H1 (cell line): ENCODE measurements at regions not wholly inside any gene's neighbourhood (a gene's known extent, or its start where the extent isn't known, plus 50 kb on each side); places are given as distances from the start of the nearest gene placed in this dataset.

ENCODE experiments used
- CTCF ChIA-PET: fragments of 300-600 bp; sonication (Branson Sonifier 250); formaldehyde crosslinking; loops from one replicate; lab custom pipeline; 2021; ENCODE audit not compliant: partially characterized antibody; lab: Charles Lee
- POLR2A ChIA-PET: fragments of 300-600 bp; sonication (Branson Sonifier 250); formaldehyde crosslinking; loops from one replicate; lab custom pipeline; 2021; ENCODE audit warnings: inconsistent platforms; ENCODE audit not compliant: partially characterized antibody; lab: Charles Lee
- DNase-seq, 2 experiments: peaks; one replicate each; pipeline versions ENCODE4 v3.0.0 to v3.0.0-alpha.2; 2010 to 2022; ENCODE audit warnings: low spot score in 2 of 2, low read depth in 1 of 2, mixed read lengths in 1 of 2
- FAIRE-seq: peaks from 2 replicates; lab custom pipeline; 2011; peaks lifted over from hg19 to GRCh38; lab: Jason Lieb, UNC
- H2AFZ ChIP-seq: 2 replicates; pipeline ENCODE4 v1.8.1; 2012; ENCODE audit warnings: low read length, inconsistent platforms
- H2AK5ac ChIP-seq: 2 replicates; pipeline ENCODE4 v1.6.1; 2013; ENCODE audit warnings: low read depth, low read length
- H2BK120ac ChIP-seq: replicated peaks from 2 replicates; pipeline ENCODE3; 2013; ENCODE audit warnings: low read depth, low read length, inconsistent platforms
- H2BK12ac ChIP-seq: 2 replicates; pipeline ENCODE4 v1.6.1; 2013; ENCODE audit warnings: low read depth, low read length
- H2BK15ac ChIP-seq: 2 replicates; pipeline ENCODE4 v1.6.1; 2013; ENCODE audit warnings: low read length
- H2BK20ac ChIP-seq: 2 replicates; pipeline ENCODE4 v1.6.1; 2013; ENCODE audit warnings: low read length
- H2BK5ac ChIP-seq: 2 replicates; pipeline ENCODE4 v1.6.1; 2013; ENCODE audit warnings: low read depth, low read length
- H3K14ac ChIP-seq: 2 replicates; pipeline ENCODE4 v1.6.1; 2013; ENCODE audit warnings: inconsistent platforms; ENCODE audit not compliant: insufficient read length
- H3K18ac ChIP-seq: 2 replicates; pipeline ENCODE4 v1.6.1; 2013; ENCODE audit warnings: low read length; ENCODE audit errors: extremely low read depth
- H3K23ac ChIP-seq: 2 replicates; pipeline ENCODE4 v1.6.1; 2013; ENCODE audit warnings: inconsistent platforms; ENCODE audit not compliant: insufficient read length
- H3K23me2 ChIP-seq: 2 replicates; pipeline ENCODE4 v1.6.1; 2013; ENCODE audit warnings: low read depth, low read length
- H3K27ac ChIP-seq: 2 replicates; pipeline ENCODE4 v1.6.1; 2011; ENCODE audit warnings: low read depth, low read length, inconsistent platforms
- H3K27me3 ChIP-seq, 4 experiments: replicated peaks in 1 of 4; 1 replicate in 1 of 4; 2 replicates in 3 of 4; pipeline versions ENCODE4 v1.6.1 to v1.8.1; 2011 to 2013; ENCODE audit warnings: low read length in 3 of 4, mild to moderate bottlenecking in 3 of 4, inconsistent platforms in 2 of 4, mixed read lengths in 2 of 4, moderate library complexity in 1 of 4; ENCODE audit not compliant: control insufficient read depth in 3 of 4, insufficient read depth in 3 of 4; ENCODE audit errors: extremely low read depth in 1 of 4
- H3K36me3 ChIP-seq, 4 experiments: 2 replicates each; pipeline versions ENCODE4 v1.6.1 to v1.8.1; 2011 to 2013; ENCODE audit warnings: mild to moderate bottlenecking in 4 of 4, low read length in 3 of 4, moderate library complexity in 2 of 4, control low read depth in 1 of 4, inconsistent platforms in 1 of 4; ENCODE audit not compliant: insufficient read depth in 4 of 4, control insufficient read depth in 2 of 4
- H3K4ac ChIP-seq: replicated peaks from 2 replicates; pipeline ENCODE3; 2013; ENCODE audit warnings: low read length, low read depth, mixed read lengths, inconsistent platforms; ENCODE audit not compliant: insufficient read length
- H3K4me1 ChIP-seq, 4 experiments: replicated peaks in 1 of 4; 1 replicate in 1 of 4; 2 replicates in 3 of 4; pipeline versions ENCODE4 v1.6.1 to v1.8.1; 2011 to 2013; ENCODE audit warnings: low read length in 3 of 4, inconsistent platforms in 2 of 4, mixed read lengths in 1 of 4; ENCODE audit not compliant: insufficient read depth in 4 of 4, control insufficient read depth in 3 of 4
- H3K4me2 ChIP-seq, 2 experiments: 2 replicates each; pipeline versions ENCODE4 v1.6.1 to v1.8.1; 2011 to 2013; ENCODE audit warnings: low read depth in 2 of 2, low read length in 2 of 2, control low read depth in 1 of 2, inconsistent platforms in 1 of 2, mild to moderate bottlenecking in 1 of 2; ENCODE audit not compliant: insufficient read depth in 1 of 2
- H3K4me3 ChIP-seq, 4 experiments: fragments of 200-600, 300-600 bp in 1 of 4; sonication (generic), shearing (Covaris generic), sonication (Bioruptor Twin) in 1 of 4; 2 replicates each; pipeline versions ENCODE4 v1.5.1 to v1.8.1; 2011 to 2016; ENCODE audit warnings: low read length in 4 of 4, low read depth in 3 of 4, control low read depth in 2 of 4, inconsistent platforms in 2 of 4, mild to moderate bottlenecking in 2 of 4, mixed read lengths in 1 of 4, moderate library complexity in 1 of 4; ENCODE audit not compliant: insufficient read depth in 2 of 4; ENCODE audit errors: extremely low read depth in 1 of 4
- H3K56ac ChIP-seq: replicated peaks from 2 replicates; pipeline ENCODE3; 2013; ENCODE audit warnings: low read depth, mild to moderate bottlenecking, mixed read lengths, low read length, inconsistent platforms; ENCODE audit not compliant: insufficient read length
- H3K79me1 ChIP-seq: 2 replicates; pipeline ENCODE4 v1.6.1; 2013; ENCODE audit warnings: low read depth, low read length, control low read depth
- H3K79me2 ChIP-seq, 2 experiments: 2 replicates each; pipeline versions ENCODE4 v1.6.1 to v1.8.1; 2012 to 2013; ENCODE audit warnings: low read length in 2 of 2, mild to moderate bottlenecking in 2 of 2, inconsistent platforms in 1 of 2; ENCODE audit not compliant: insufficient read depth in 2 of 2, control insufficient read depth in 1 of 2
- H3K9ac ChIP-seq, 4 experiments: replicated peaks in 1 of 4; 1 replicate in 1 of 4; 2 replicates in 3 of 4; pipeline versions ENCODE4 v1.6.1 to v1.8.1; 2011 to 2013; ENCODE audit warnings: low read depth in 3 of 4, low read length in 3 of 4, control low read depth in 2 of 4, mild to moderate bottlenecking in 2 of 4, moderate library complexity in 2 of 4, inconsistent platforms in 1 of 4; ENCODE audit errors: extremely low read depth in 1 of 4
- H3K9me3 ChIP-seq, 2 experiments: 2 replicates each; pipeline versions ENCODE4 v1.6.1 to v1.8.1; 2012 to 2013; ENCODE audit warnings: mild to moderate bottlenecking in 2 of 2, moderate library complexity in 2 of 2, control low read depth in 1 of 2, inconsistent platforms in 1 of 2, low read depth in 1 of 2, low read length in 1 of 2, mixed read lengths in 1 of 2; ENCODE audit not compliant: insufficient read depth in 2 of 2
- H4K20me1 ChIP-seq, 2 experiments: replicated peaks in 1 of 2; 2 replicates each; pipeline versions ENCODE3 to v1.8.1; 2011 to 2013; ENCODE audit warnings: inconsistent platforms in 2 of 2, low read length in 2 of 2, mild to moderate bottlenecking in 1 of 2; ENCODE audit not compliant: insufficient read depth in 2 of 2, control insufficient read depth in 1 of 2
- H4K5ac ChIP-seq: 2 replicates; pipeline ENCODE4 v1.6.1; 2013; ENCODE audit warnings: low read length, low read depth, mixed read lengths, inconsistent platforms; ENCODE audit not compliant: insufficient read length
- H4K8ac ChIP-seq: 2 replicates; pipeline ENCODE4 v1.8.0; 2013; ENCODE audit warnings: mild to moderate bottlenecking, moderate library complexity, low read length, inconsistent platforms; ENCODE audit not compliant: insufficient read depth; ENCODE audit errors: extremely low read depth
- H4K91ac ChIP-seq: replicated peaks from 2 replicates; pipeline ENCODE3; 2013; ENCODE audit warnings: low read length, mixed read lengths, inconsistent platforms; ENCODE audit not compliant: insufficient read length
- BACH1 ChIP-seq: IDR thresholded peaks from 2 replicates; pipeline ENCODE4 v1.6.1; 2012; ENCODE audit warnings: low read length, improper control_type of control experiment
- CHD1 ChIP-seq: IDR thresholded peaks from 2 replicates; pipeline ENCODE4 v1.6.1; 2012; ENCODE audit warnings: low read depth, low read length, improper control_type of control experiment
- EP300 ChIP-seq, 2 experiments: IDR thresholded peaks; 1 replicate in 1 of 2; 2 replicates in 1 of 2; pipeline ENCODE4 v1.6.1; 2011 to 2012; ENCODE audit warnings: low read depth in 2 of 2, low read length in 2 of 2, mild to moderate bottlenecking in 2 of 2, borderline replicate concordance in 1 of 2, inconsistent platforms in 1 of 2, moderate library complexity in 1 of 2
- EZH2 ChIP-seq: fragments of 200-600 bp; sonication (generic); IDR thresholded peaks from 2 replicates; pipeline ENCODE4 v1.7.1; 2012; ENCODE audit warnings: low read depth, mild to moderate bottlenecking, moderate library complexity, low read length, inconsistent platforms; ENCODE audit not compliant: severe bottlenecking
- GTF2F1 ChIP-seq: IDR thresholded peaks from 2 replicates; pipeline ENCODE4 v1.6.1; 2012; ENCODE audit warnings: low read depth, low read length, improper control_type of control experiment, borderline replicate concordance
- HDAC2 ChIP-seq, 2 experiments: fragments of 300-600 bp in 1 of 2; sonication (generic) in 1 of 2; IDR thresholded peaks; 2 replicates each; pipeline ENCODE4 v1.6.1; 2011 to 2012; ENCODE audit warnings: low read depth in 2 of 2, low read length in 2 of 2, mild to moderate bottlenecking in 2 of 2, moderate library complexity in 2 of 2, borderline replicate concordance in 1 of 2, inconsistent platforms in 1 of 2
- KDM4A ChIP-seq: IDR thresholded peaks from one replicate; pipeline ENCODE4 v1.7.1; 2012; ENCODE audit warnings: low read depth, mild to moderate bottlenecking, moderate library complexity, low read length, inconsistent platforms; ENCODE audit not compliant: severe bottlenecking
- NANOG ChIP-seq: IDR thresholded peaks from 2 replicates; pipeline ENCODE4 v1.6.1; 2011; ENCODE audit warnings: low read length, low read depth, mild to moderate bottlenecking, inconsistent platforms; ENCODE audit not compliant: insufficient read depth, poor library complexity, severe bottlenecking
- POLR2AphosphoS5 ChIP-seq: IDR thresholded peaks from 2 replicates; pipeline ENCODE4 v1.6.1; 2011; ENCODE audit warnings: low read depth, low read length
- RBBP5 ChIP-seq: IDR thresholded peaks from 2 replicates; pipeline ENCODE4 v1.7.1; 2012; ENCODE audit warnings: low read depth, mild to moderate bottlenecking, inconsistent platforms, low read length, moderate library complexity, borderline replicate concordance
- SAP30 ChIP-seq: fragments of 300-600 bp; sonication (generic); IDR thresholded peaks from 2 replicates; pipeline ENCODE4 v1.7.1; 2012; ENCODE audit warnings: low read length, moderate library complexity, mild to moderate bottlenecking, inconsistent platforms; ENCODE audit not compliant: insufficient read depth, insufficient replicate concordance
- SUZ12 ChIP-seq: fragments of 200-600 bp; sonication (generic); IDR thresholded peaks from 2 replicates; pipeline ENCODE4 v1.6.1; 2012; ENCODE audit warnings: mild to moderate bottlenecking, inconsistent platforms, low read length, moderate library complexity, mixed read lengths
- USF2 ChIP-seq: IDR thresholded peaks from 2 replicates; pipeline ENCODE4 v1.6.1; 2011; ENCODE audit warnings: low read length, improper control_type of control experiment

- no peak overlapping the region for H3K27ac ChIP-seq
- no peak overlapping the region for H2BK5ac ChIP-seq
- FAIRE-seq (no peak), DNase-seq (no peak)
- no peak overlapping the region for H3K4ac ChIP-seq
- no peaks in the 10 kb centered on the region for H4K20me1 ChIP-seq
- H4K5ac ChIP-seq, result no peak overlapping the region
- no peak overlapping the region for H2BK20ac ChIP-seq
- H3K36me3 ChIP-seq, result no peaks in the 10 kb centered on the region; a peak in 1 of 8 replicates
- no peaks in the 10 kb centered on the region for H3K79me2 ChIP-seq
- H3K4me3 ChIP-seq, result no peak overlapping the region
- ChIA-PET POLR2A (no interaction called here), CTCF (no interaction called here)
- H2BK15ac ChIP-seq, result no peak overlapping the region
- no peaks in the 10 kb centered on the region for H3K4me1 ChIP-seq
- H3K23ac ChIP-seq, result no peak overlapping the region
- H2AFZ ChIP-seq, result no peak overlapping the region
- no peak overlapping the region for H2AK5ac ChIP-seq
- no peak overlapping the region for H4K91ac ChIP-seq
- H3K4me2 ChIP-seq, result no peak overlapping the region
- H3K9ac ChIP-seq, result no peak overlapping the region
- H3K18ac ChIP-seq, result no peak overlapping the region
- no peaks in the 10 kb centered on the region for H3K27me3 ChIP-seq
- no peak overlapping the region for H2BK12ac ChIP-seq
- no peak overlapping the region for H2BK120ac ChIP-seq
- H3K79me1 ChIP-seq, result no peaks in the 10 kb centered on the region
- no peak overlapping the region for H3K14ac ChIP-seq
- H3K9me3 ChIP-seq, result peaks cover 3 to 8% of the 10 kb centered on the region in 2 experiments; a peak in 3 of 4 replicates
- no peaks in the 10 kb centered on the region for H3K23me2 ChIP-seq
- no peak overlapping the region for H4K8ac ChIP-seq
- no peak overlapping the region for H3K56ac ChIP-seq
- TF ChIP-seq KDM4A (no peak), POLR2AphosphoS5 (no peak), EP300 (IDR thresholded peaks at IDR 0.05; ENCODE audit: borderline replicate concordance in 1 of 2, low read depth in 2 of 2, low read length in 2 of 2) (no peak), GTF2F1 (no peak), HDAC2 (IDR thresholded peaks at IDR 0.05; ENCODE audit: borderline replicate concordance in 1 of 2, low read depth in 2 of 2, low read length in 2 of 2) (no peak), NANOG (no peak), BACH1 (no peak), CHD1 (no peak), EZH2 (no peak), SUZ12 (no peak), USF2 (no peak), SAP30 (no peak), RBBP5 (no peak)
Observed at GRCh38 chr4:138736362-138736761, 279.2 kb upstream of the NOCT start.
